Fibroblast of mammary gland (primary cell): ENCODE measurements at regions not wholly inside any gene's neighbourhood (a gene's known extent, or its start where the extent isn't known, plus 50 kb on each side); places are given as distances from the start of the nearest gene placed in this dataset.
"Not testable (repeated sequence)": the region's sequence is repeated elsewhere in the genome, so short reads cannot be mapped to it uniquely, and the experiment has no call there.

Experiments used
- DNase-seq: peaks from one replicate; pipeline ENCODE4 v3.0.0-alpha.2; 2010; ENCODE audit warnings: low read depth
- H3K4me3 ChIP-seq: 2 replicates; pipeline ENCODE4 v1.5.1; 2011; ENCODE audit warnings: low read depth, mild to moderate bottlenecking, low read length, moderate library complexity; ENCODE audit not compliant: control insufficient read depth
- TF ChIP-seq, protein P1 (sequence below): conservative IDR thresholded peaks from 2 replicates; pipeline ENCODE4 v1.5.1; 2011; ENCODE audit warnings: low read depth, low read length, inconsistent platforms; ENCODE audit not compliant: control insufficient read depth, insufficient read depth

DNA sequence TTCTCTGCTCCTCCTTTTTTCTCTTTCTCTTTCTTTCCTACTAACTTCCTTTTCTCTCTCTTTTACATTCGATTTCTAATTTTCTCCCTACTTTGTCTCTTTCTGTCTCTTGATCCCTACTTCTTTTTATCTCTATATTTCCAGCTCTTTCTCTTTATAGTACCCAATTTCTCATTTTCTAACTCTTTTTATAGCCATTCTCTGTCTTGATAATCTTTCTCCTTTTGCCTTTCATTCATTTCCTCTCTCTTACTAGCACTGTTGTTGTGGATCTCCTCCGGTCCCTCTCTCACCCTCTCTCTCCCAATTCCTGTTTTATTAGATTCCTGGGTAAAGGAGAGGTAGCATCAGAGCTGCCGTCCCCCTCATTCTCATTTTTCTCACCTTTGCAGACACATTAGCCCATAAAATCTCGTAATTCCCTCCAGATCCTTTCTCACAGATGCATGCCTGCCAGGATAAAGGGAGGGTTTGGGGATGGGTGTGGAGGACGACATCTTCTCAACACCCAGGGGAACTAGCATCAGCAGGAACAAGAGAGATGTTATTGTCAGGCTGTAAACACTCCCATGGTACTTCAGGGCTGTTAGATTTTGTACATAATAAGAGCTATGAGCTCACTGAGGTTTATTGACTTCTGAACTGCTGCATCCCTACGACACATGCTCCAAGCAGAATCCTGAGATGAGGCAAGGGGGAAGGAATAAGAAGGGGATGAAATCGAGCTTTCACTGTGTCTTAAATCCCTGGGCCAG, 159.0 kb upstream of the GALNT2 start:
- no peak overlapping the region for H3K4me3 ChIP-seq
- no peak for DNase-seq
- TF ChIP-seq, protein P1, sequence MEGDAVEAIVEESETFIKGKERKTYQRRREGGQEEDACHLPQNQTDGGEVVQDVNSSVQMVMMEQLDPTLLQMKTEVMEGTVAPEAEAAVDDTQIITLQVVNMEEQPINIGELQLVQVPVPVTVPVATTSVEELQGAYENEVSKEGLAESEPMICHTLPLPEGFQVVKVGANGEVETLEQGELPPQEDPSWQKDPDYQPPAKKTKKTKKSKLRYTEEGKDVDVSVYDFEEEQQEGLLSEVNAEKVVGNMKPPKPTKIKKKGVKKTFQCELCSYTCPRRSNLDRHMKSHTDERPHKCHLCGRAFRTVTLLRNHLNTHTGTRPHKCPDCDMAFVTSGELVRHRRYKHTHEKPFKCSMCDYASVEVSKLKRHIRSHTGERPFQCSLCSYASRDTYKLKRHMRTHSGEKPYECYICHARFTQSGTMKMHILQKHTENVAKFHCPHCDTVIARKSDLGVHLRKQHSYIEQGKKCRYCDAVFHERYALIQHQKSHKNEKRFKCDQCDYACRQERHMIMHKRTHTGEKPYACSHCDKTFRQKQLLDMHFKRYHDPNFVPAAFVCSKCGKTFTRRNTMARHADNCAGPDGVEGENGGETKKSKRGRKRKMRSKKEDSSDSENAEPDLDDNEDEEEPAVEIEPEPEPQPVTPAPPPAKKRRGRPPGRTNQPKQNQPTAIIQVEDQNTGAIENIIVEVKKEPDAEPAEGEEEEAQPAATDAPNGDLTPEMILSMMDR: no peak

- TF ChIP-seq, protein P1: no peak
Observed at GRCh38 chr1:229908689-229909088, 158.3 kb upstream of the GALNT2 start.

DNA sequence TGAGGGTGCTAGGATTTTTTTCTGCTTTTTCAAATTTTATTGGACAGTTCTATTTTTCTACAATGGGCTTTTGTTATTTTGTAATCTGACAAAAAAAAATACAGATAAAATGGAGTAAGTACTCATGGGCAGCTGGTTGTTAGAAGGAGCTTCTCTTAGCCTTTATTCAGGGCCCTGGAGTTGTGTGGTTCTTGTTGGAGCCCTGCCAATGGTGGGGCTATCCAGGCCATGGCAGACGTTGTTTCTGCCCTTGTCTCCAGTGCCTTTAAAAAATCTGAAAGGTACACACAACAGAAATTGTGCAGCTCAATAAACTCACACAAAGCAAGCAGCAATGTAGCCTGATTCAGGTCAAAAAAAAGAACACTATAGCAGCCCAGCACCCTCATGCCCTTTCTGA, 153.5 kb upstream of the GALNT2 start:
- no peak for DNase-seq
- TF ChIP-seq, protein P1: no peak
- no peak overlapping the region for H3K4me3 ChIP-seq

More at GRCh38 chr1:229908689-229909088, 158.3 kb upstream of the GALNT2 start:
- H3K4me3 ChIP-seq: no peak overlapping the region
- no peak for DNase-seq

- not testable (repeated sequence) for DNase-seq, H3K4me3 ChIP-seq
Observed at GRCh38 chr1:229919488-229919887, 147.6 kb upstream of the GALNT2 start.

- no peak for DNase-seq
- no peak overlapping the region for H3K4me3 ChIP-seq
- TF ChIP-seq, protein P1: no peak
Observed at GRCh38 chr1:229920683-229921082, 146.4 kb upstream of the GALNT2 start.

- TF ChIP-seq, protein P1: no peak
- no peak for DNase-seq
- no peak overlapping the region for H3K4me3 ChIP-seq
Observed at GRCh38 chr1:229922249-229922648, 144.8 kb upstream of the GALNT2 start.

- no peak overlapping the region for H3K4me3 ChIP-seq
- TF ChIP-seq, protein P1: no peak
Observed at GRCh38 chr1:229924639-229925038, 142.4 kb upstream of the GALNT2 start.

More at GRCh38 chr1:229924639-229925038, 142.4 kb upstream of the GALNT2 start:
- no peak for DNase-seq
